Lung (tissue), 11 donors: ENCODE measurements at regions not wholly inside any gene's neighbourhood (a gene's known extent, or its start where the extent isn't known, plus 50 kb on each side); places are given as distances from the start of the nearest gene placed in this dataset.

Source experiments
- ATAC-seq: fragments of 200-7000 bp; cut with Tn5 transposase; one replicate; pipeline ENCODE4 v1.9.1; 2020; ENCODE audit warnings: moderate number of reproducible peaks; ENCODE audit not compliant: insufficient read depth, low FRiP score
- DNase-seq, 3 donors: peaks; one replicate each; pipeline ENCODE4 v3.0.0-alpha.2; 2013 to 2017
- H3K27ac ChIP-seq, 2 donors: one replicate each; pipeline ENCODE4 v1.5.1; 2013; ENCODE audit warnings: mild to moderate bottlenecking in 2 of 2, moderate library complexity in 2 of 2, control low read depth in 1 of 2, inconsistent platforms in 1 of 2, low read depth in 1 of 2, low read length in 1 of 2
- H3K27me3 ChIP-seq, 3 donors: one replicate each; pipeline ENCODE4 v1.5.1; 2013; ENCODE audit warnings: low read length in 2 of 3; ENCODE audit not compliant: control insufficient read depth in 3 of 3, insufficient read depth in 3 of 3
- H3K36me3 ChIP-seq, 4 donors: one replicate each; pipeline ENCODE4 v1.5.1; 2013; ENCODE audit warnings: low read length in 4 of 4, mild to moderate bottlenecking in 1 of 4, moderate library complexity in 1 of 4; ENCODE audit not compliant: control insufficient read depth in 4 of 4, insufficient read depth in 4 of 4
- H3K4me1 ChIP-seq, 5 donors: one replicate each; pipeline ENCODE4 v1.5.1; 2013; ENCODE audit warnings: low read length in 5 of 5, mild to moderate bottlenecking in 2 of 5, moderate library complexity in 1 of 5; ENCODE audit not compliant: control insufficient read depth in 5 of 5, insufficient read depth in 5 of 5
- H3K4me3 ChIP-seq: one replicate; pipeline ENCODE4 v1.5.1; 2013; ENCODE audit warnings: mild to moderate bottlenecking, control low read depth, moderate library complexity
- H3K9ac ChIP-seq, 2 donors: one replicate each; pipeline ENCODE4 v1.5.1; 2013; ENCODE audit warnings: low read length in 2 of 2, control low read depth in 1 of 2; ENCODE audit not compliant: insufficient read depth in 1 of 2
- H3K9me3 ChIP-seq, 4 donors: one replicate each; pipeline ENCODE4 v1.5.1; 2013; ENCODE audit warnings: low read length in 3 of 4, mild to moderate bottlenecking in 1 of 4, moderate library complexity in 1 of 4; ENCODE audit not compliant: control insufficient read depth in 4 of 4, insufficient read depth in 3 of 4
- WGBS, 2 donors: extraction: QIAGEN DNeasy Blood & Tissue Kit; methylation state at CpG; one replicate each; pipeline ENCODE4 v1.1.7; 2013; 5-methylcytosine and 5-hydroxymethylcytosine counted together
- TF ChIP-seq, protein P1 (sequence below): IDR thresholded peaks from 2 replicates; pipeline ENCODE4 v1.5.1; 2012; ENCODE audit warnings: mild to moderate bottlenecking; ENCODE audit errors: control extremely low read depth, extremely low read depth
- donor health status: control.
- donor health status: control.
- donor health status: Bipolar disorder and iron deficiency.
- donor health status: healthy.
- donor health status: DM: yes; HTN: yes; CAD: no.

GRCh38 chr14:53744857-53745256 lies 211.8 kb downstream of the BMP4 start:
- DNase-seq = peak in 1 of 3 donors; percentile 21
- Histone ChIP-seq H3K4me1 (peaks cover 0 to 13% (median 0%) of the 10 kb centered on the region in 5 donors), H3K9me3 (no peaks in the 10 kb centered on the region), H3K27ac (no peak overlapping the region), H3K36me3 (no peaks in the 10 kb centered on the region), H3K27me3 (no peaks in the 10 kb centered on the region), H3K4me3 (no peak overlapping the region), H3K9ac (no peak overlapping the region)
- TF ChIP-seq, protein P1, sequence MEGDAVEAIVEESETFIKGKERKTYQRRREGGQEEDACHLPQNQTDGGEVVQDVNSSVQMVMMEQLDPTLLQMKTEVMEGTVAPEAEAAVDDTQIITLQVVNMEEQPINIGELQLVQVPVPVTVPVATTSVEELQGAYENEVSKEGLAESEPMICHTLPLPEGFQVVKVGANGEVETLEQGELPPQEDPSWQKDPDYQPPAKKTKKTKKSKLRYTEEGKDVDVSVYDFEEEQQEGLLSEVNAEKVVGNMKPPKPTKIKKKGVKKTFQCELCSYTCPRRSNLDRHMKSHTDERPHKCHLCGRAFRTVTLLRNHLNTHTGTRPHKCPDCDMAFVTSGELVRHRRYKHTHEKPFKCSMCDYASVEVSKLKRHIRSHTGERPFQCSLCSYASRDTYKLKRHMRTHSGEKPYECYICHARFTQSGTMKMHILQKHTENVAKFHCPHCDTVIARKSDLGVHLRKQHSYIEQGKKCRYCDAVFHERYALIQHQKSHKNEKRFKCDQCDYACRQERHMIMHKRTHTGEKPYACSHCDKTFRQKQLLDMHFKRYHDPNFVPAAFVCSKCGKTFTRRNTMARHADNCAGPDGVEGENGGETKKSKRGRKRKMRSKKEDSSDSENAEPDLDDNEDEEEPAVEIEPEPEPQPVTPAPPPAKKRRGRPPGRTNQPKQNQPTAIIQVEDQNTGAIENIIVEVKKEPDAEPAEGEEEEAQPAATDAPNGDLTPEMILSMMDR = no peak
- 81 to 85% methylated on average over 1 of the region's 1 CpG for WGBS, 2 donors
- no peak for ATAC-seq

- DNase-seq (no peak), ATAC-seq (no peak)
- Histone ChIP-seq H3K9me3 (no peaks in the 10 kb centered on the region), H3K4me1 (peaks cover 0 to 13% (median 0%) of the 10 kb centered on the region in 5 donors), H3K9ac (no peak overlapping the region), H3K36me3 (no peaks in the 10 kb centered on the region), H3K27ac (no peak overlapping the region), H3K4me3 (no peak overlapping the region), H3K27me3 (no peaks in the 10 kb centered on the region)
- 82 to 88% methylated on average over 5 of the region's 5 CpGs for WGBS, 2 donors
- TF ChIP-seq, protein P1 = no peak
Observed at GRCh38 chr14:53743371-53743770, 213.3 kb downstream of the BMP4 start.

DNA sequence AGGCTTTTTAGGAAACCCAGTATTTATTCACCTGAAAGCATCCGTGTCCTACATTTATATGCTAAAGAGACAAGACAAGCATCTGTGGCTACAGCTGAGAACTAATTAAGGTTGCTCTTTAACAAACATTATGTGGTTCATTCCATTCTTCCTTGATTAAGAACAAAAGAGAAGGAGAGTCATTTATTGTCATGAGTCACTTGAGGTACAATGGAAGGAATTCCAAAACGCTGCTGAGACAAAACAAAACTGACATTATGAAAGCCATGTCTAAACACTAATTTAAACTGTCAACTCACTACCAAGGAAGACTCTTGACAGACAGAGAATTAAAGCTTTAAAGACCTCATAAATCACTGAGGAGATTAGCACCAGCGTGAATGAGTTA lies 214.4 kb downstream of the BMP4 start:
- DNase-seq (no peak), ATAC-seq (no peak)
- Histone ChIP-seq H3K9me3 (no peaks in the 10 kb centered on the region), H3K36me3 (no peaks in the 10 kb centered on the region), H3K4me3 (no peak overlapping the region), H3K27me3 (no peaks in the 10 kb centered on the region), H3K4me1 (peaks cover 0 to 13% (median 0%) of the 10 kb centered on the region in 5 donors), H3K9ac (no peak overlapping the region), H3K27ac (no peak overlapping the region)
- TF ChIP-seq, protein P1 = no peak
- WGBS, 2 donors = 46 to 61% methylated on average over 3 of the region's 3 CpGs
